HG02884 (cell line): ENCODE measurements at regions not wholly inside any gene's neighbourhood (a gene's known extent, or its start where the extent isn't known, plus 50 kb on each side); places are given as distances from the start of the nearest gene placed in this dataset.
"Not testable (repeated sequence)": the region's sequence is repeated elsewhere in the genome, so short reads cannot be mapped to it uniquely, and the experiment has no call there.

Experiments used
- ATAC-seq: cut with Tn5 transposase; IDR thresholded peaks from one replicate; pipeline ENCODE4 v1.9.1; 2021; ENCODE audit warnings: mild to moderate bottlenecking, moderate library complexity; ENCODE audit not compliant: unreplicated experiment

GRCh38 chr6:140339084-140339483, 964.6 kb upstream of the CITED2 start:
- ATAC-seq: not testable (repeated sequence)

- no peak for ATAC-seq
These were observed 947.4 kb upstream of the CITED2 start for GRCh38 chr6:140321891-140322290.

GRCh38 chr6:140320081-140321080, 945.9 kb upstream of the CITED2 start:
- ATAC-seq: peak; percentile 42

- peak; percentile 75 for ATAC-seq
These were observed 944.8 kb upstream of the CITED2 start for GRCh38 chr6:140319209-140319608.

GRCh38 chr6:140318408-140318807, 944.0 kb upstream of the CITED2 start:
- no peak for ATAC-seq

- no peak for ATAC-seq
These were observed 943.5 kb upstream of the CITED2 start for GRCh38 chr6:140317950-140318349.

GRCh38 chr6:140316966-140317365, 942.5 kb upstream of the CITED2 start:
- ATAC-seq: no peak

- ATAC-seq: no peak
These were observed 940.2 kb upstream of the CITED2 start for GRCh38 chr6:140314682-140315081.

GRCh38 chr6:140311146-140311545, 936.7 kb upstream of the CITED2 start:
- no peak for ATAC-seq

- ATAC-seq: no peak
These were observed 928.9 kb upstream of the CITED2 start for GRCh38 chr6:140303218-140303949.

- ATAC-seq: no peak
These were observed 925.9 kb upstream of the CITED2 start for GRCh38 chr6:140300331-140300730.

- ATAC-seq: no peak
These were observed 914.7 kb upstream of the CITED2 start for GRCh38 chr6:140289186-140289585.

- no peak for ATAC-seq
These were observed 911.7 kb upstream of the CITED2 start for GRCh38 chr6:140285998-140286690.

- ATAC-seq: no peak
These were observed 911.0 kb upstream of the CITED2 start for GRCh38 chr6:140285471-140285870.

GRCh38 chr6:140284871-140285270, 910.4 kb upstream of the CITED2 start:
- ATAC-seq: no peak

- no peak for ATAC-seq
These were observed 908.7 kb upstream of the CITED2 start for GRCh38 chr6:140283197-140283596.

GRCh38 chr6:140281767-140282166, 907.3 kb upstream of the CITED2 start:
- no peak for ATAC-seq

- no peak for ATAC-seq
These were observed 906.8 kb upstream of the CITED2 start for GRCh38 chr6:140281236-140281635.

- no peak for ATAC-seq
These were observed 902.3 kb upstream of the CITED2 start for GRCh38 chr6:140276719-140277118.

GRCh38 chr6:140276133-140276532, 901.7 kb upstream of the CITED2 start:
- ATAC-seq: no peak

GRCh38 chr6:140275725-140276124, 901.3 kb upstream of the CITED2 start:
- no peak for ATAC-seq
